HL-60/S4 treated with phorbol 12-myristate 13-acetate at 8.2 ng/mL for 4 days and 3 days (cell line): ENCODE measurements at regions not wholly inside any gene's neighbourhood (a gene's known extent, or its start where the extent isn't known, plus 50 kb on each side); places are given as distances from the start of the nearest gene placed in this dataset.

Experiments used
- in situ Hi-C: fragments of 300-500 bp; cut with MboI; formaldehyde crosslinking; loops from 2 replicates; pipeline ENCODE4 v1.15.0; 2022; ENCODE audit warnings: low sequenced_read_pairs

DNA sequence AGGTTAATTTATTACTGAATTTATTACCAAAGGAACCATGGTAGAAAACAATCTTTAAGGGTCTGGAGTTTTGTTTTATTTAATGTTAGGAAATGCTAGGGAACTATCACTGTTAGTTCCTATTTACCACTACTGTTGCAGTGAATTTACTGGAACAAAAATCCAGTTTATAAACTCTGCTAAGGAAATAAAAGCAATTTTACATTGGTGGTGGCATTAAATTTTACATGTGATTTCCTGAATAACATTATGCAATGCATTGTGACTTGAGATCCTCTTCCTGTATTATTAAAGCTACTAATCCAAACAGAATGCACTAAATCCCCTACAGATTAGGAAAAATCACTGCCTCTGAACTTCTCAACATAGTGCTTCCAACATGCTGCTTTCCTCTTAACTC, 599.5 kb upstream of the PTGER4 start:
- in situ Hi-C loops, result no loop called here

DNA sequence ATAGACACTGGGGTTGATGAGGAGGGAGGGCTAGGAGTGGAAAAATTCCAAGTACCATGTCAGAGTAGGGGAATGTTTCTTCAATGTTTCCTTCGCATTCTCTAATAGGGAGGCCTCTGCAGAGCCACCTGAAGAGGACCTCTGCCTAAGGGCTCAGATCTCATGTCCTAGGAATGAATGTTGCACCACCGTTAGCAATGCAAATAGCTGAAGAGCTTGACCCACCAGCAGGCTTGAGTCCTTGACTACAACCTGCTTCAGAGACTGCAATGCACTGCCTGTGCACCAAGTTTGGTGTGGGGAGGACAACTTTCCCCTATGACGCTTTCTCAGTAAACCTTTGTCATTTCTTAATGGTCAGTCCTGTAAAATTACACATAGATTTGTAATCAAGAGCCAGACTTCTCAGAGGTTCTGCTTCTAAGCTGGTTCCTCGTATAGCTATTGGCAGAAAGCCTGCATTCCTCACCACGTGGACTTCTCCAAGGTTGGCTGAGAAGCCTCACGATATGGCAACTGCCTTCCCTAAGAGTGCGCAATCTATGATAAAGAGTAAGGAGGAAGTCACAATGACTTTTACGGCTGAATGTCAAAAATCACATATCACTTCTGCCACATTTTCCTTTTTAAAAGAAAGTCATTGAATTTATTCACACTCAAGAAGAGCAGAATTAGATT, 600.7 kb upstream of the PTGER4 start:
- in situ Hi-C loops, result no loop called here

DNA sequence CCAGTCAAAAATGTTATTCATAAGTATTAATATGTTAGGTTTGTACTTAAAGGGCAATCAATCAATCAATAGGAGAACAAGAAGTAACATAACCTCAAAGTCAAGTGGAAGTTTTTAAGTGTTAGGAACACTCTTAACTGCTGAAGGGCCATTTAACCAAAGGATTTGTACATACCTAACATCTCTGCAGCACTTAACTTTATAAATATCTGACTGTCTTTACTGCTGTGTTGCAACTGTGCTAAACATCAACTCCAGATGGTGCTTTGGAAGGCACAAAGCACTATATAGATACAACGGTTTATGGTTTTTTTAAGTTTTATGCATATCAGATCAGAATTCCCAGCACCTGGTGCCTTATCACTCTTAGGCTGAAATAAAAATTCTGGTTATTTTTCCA, 604.9 kb upstream of the PTGER4 start:
- in situ Hi-C loops, result no loop called here

DNA sequence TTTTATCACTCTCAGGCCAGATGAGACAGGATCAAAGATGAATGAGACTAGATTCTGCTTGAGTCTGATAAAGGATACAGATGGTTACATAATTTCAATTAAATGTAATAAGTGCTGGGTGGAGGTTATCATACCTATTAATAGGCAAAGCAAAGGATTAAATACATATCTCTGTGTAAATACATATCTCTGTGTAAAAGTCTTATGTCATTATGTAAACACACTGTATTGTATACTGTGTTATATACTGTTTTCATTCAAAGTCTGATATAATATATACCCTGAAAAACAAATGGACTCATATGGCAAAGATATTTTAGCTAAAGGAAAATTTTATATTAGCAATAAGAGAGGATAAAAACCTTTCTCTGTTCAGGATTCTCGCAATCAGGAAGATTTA, 605.8 kb upstream of the PTGER4 start:
- in situ Hi-C loops, result no loop called here

DNA sequence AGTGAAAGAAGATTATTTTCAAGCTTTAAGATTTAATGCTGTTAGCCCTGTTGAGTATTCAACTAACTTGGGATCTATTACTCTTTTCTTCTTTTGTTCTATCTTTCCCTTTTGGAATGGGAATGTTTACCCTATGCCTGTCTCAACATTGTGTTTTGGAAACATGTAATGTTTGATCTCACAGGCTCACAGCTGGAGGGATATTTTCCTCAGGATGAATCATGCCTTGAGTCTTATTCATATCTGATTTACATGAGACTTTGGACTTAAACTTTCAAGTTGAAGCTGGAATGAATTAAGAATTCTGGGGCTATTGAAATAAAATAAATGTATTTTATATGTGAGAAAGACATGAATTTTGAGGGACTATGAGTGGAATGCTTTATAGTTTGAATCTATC, 607.8 kb upstream of the PTGER4 start:
- in situ Hi-C loops, result no loop called here

DNA sequence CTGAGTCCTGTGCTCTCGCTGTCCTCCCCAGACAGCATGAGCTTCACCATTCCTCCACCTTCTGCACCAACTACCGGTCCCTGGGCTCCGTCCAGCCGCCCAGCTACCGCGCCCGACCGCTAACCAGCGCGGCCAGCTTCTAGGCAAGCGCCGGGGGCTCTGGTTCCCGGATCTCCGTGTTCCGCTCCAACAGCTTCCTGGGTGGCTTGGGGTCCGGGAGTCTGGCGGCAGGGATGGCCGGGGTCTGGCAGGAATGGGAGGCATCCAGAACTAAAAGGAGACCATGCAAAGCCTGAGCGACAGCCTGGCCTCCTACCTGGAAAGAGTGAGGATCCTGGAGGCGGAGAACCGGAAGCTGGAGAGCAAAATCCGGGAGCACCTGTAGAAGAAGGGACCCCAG, 613.1 kb upstream of the PTGER4 start:
- in situ Hi-C loops, result no loop called here

DNA sequence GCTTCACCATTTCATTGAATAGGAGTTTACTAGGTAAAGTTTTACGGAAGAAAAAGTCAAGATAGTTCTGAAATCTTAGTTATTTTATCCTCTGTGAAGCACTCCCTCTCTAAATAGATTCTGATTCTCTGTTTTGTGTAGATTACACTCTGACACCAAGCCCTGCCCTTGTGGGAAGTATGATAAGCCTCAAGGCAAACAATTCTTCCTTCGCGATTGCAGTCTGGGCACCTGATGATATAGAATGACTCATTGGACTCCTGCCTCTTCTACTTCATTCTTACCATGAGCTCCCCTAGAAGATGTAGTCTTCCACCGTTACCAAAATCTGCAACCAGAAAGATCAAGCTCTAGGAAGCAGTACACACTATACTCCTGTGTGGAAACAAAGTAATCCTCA, 626.9 kb upstream of the PTGER4 start:
- in situ Hi-C loops, result no loop called here

DNA sequence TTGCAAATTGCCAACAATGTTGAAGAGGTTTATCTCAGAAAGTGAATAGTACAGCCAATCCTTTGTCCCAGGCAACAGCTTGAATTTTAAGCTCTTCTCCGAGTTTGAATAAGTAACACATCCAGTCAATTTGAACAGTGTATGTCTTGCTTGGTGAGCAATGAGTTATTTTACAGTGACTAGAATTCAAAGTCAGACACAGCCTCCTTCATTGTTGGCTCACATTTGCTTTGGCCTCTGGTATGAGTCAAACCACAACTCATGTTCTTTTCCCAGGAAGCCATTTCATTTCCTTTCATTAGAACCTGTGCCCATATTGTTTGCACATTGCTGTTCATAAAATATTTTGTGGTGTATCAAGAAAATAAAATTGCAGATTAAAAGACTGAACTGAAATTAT, 622.0 kb upstream of the DAB2 start:
- in situ Hi-C loops, result no loop called here

DNA sequence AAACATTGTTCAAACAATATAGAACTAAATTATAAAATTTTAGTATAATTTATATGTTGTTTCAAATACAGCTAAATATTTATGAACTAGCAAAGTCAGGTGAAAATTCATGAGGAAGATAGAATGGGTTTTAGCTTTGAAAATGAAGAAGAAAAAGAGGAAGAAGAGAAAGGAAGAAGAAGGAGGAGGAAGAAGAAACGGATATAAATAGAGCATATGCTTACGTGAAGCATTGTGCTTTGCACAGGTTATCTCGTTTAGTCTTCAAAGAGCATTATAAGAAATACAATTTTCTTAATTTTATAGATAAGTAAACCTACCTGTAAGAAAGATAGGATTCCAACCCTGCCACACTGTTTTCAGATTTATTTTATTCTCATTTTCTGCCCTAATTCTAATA, 620.6 kb upstream of the DAB2 start:
- in situ Hi-C loops, result no loop called here

DNA sequence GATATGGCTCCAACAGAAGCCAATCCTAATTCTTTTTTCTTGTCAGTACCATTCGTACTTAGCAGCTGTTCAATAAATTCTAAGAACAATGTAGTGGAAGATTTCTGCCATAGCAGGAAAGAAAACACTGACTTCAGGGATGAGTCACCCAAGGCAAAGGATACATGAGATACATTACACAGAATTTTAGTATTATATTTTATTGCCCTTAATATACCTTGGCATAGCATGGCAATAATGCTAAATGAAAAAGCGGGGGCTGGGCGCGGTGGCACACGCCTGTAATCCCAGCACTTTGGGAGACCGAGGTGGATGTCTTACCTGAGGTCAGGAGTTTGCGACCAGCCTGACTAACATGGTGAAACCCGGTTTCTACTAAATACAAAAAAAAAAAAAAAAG, 619.1 kb upstream of the DAB2 start:
- in situ Hi-C loops, result no loop called here

DNA sequence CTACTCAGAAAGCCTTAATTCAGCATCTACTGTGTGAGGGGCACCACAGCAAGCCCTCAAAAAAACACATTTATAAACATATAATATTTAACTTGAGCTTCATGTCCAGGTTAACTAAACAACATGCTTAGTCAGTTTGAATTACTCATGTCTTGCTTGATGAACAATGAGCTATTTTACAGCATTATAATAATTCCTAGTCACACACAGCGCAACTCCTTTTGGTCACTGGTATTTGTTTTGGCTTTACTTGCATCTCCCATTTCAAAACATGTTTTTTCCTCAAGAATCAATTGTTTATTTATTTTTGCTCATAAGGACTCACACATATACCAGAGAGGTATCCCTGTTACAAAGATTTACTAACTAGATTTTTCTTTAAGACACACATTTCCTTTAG, 616.7 kb upstream of the DAB2 start:
- in situ Hi-C loops, result no loop called here

DNA sequence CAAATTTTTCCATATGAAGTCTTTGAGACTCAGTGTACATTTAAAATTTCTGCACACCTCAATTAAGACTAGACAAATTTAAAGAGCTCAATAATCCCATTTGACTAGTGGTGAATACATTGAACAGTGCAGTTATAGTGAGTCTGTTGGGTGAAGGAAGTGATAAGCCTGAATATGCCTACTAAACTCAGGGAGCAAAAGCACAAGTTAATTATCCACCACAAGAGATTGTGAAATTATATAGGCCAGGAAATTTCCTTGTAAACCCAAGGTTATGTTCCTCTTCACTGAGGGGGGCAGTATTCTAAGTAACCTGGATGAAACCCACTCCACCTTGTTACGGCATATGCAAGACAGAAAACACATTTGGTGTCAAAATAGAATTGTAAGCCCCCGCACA, 612.9 kb upstream of the DAB2 start:
- in situ Hi-C loops, result no loop called here

DNA sequence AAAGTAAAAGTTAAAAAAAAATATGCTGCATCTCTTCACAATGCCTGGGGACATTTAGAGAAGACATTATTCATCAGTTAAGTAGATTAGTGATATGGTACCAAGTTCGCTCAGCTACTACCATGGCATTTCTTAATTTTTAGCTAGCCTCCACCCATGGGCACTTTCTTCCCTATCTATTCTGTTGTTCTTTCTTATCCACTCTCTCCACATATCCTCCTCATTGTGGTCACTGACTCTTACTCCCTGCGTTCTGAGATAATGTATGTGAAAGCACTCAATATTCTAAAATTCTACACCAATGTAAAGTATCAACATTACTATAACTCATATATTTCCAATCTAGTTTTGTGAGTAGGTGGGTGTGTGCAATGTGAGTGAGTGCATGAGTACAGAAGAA, 609.7 kb upstream of the DAB2 start:
- in situ Hi-C loops, result no loop called here

DNA sequence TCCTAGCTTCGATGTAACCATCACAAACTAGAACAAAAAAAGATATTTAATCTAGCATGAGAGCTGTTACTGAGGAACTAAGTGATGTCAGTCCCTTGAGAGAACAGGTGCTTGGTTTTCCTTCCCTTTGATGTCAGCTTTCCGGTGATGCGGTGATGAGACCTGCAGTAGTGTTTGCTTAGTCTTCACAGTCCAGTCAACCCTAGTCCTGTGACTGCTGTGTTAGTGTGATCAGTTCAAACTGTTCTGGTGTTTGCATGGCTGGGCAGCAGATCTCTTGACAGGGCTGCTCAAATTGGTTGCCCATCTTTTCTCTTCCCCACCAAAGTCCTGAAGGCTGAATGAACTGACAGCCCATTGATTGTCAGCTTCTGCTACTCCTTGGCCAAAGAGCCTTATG, 608.6 kb upstream of the DAB2 start:
- in situ Hi-C loops, result no loop called here

DNA sequence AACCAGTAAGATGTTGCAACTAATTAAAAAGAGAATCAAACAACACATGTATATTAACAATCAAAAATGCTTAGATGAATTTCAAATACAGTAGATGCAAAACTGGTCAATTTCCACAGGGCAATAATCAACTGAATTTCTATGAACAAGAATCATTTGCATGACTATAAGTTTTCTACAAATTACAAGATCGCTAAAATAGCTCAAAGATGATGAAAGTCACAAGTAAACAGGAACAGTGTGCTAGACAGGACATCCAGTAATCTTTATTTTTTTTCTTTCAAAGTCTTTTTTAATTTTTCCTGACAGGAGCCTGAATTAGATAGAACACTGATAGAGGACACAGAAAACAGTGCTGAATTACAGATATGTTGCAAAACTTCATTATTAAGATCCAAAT, 608.2 kb upstream of the DAB2 start:
- in situ Hi-C loops, result no loop called here

DNA sequence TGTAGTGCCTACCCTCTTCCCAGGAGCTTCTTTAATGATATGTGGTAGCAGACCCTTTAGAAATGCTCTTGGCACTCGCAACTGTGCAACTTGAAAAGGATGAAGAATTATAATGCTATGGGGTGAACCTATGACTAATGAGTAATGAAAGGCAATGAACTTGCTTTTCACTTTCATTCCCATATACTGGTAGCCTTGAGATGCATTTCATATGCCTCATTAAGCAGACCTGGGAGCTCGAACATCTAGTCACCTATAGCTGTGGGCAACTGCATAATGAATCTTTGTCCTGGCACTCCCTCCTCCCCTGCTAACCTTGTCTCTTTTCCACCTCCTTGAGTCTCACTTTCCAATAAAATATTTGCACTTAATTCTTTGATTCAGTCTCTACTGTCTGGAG, 605.9 kb upstream of the DAB2 start:
- in situ Hi-C loops, result no loop called here

DNA sequence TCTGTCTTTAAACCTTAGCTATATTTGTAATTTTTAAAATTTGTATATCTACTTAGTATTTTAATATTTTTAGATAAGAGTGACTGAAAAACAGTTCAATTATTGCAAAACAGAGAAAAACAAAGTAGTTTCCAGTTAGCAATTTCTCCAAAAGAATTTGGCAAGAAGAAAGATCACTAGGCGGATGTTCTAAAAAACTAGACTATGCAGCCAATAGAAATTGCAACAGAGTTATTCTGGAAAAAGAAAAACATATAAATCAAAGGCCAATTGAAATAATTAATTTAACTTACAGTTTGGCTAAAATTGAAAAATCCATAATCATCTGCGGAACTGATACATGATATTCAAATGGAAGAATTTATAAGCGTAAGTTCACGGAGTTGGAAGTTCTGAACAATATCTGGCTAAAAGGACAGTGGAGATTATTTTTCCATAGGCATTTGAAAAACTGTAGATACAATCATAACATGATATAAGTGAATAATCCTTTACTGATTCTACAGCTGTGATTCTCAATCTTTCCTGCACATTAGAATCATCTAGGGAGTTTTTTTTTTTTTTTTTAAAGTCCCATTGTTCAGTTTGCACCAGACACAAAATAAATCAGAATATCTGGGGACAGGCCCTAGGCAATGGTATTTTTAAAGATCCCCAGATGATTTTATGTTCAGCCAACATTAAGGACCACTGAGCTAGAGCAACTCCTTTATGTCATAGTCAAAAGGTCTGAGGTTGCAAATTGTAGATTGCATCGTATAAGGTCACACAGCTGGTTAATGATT, 605.1 kb upstream of the DAB2 start:
- in situ Hi-C loops, result no loop called here

DNA sequence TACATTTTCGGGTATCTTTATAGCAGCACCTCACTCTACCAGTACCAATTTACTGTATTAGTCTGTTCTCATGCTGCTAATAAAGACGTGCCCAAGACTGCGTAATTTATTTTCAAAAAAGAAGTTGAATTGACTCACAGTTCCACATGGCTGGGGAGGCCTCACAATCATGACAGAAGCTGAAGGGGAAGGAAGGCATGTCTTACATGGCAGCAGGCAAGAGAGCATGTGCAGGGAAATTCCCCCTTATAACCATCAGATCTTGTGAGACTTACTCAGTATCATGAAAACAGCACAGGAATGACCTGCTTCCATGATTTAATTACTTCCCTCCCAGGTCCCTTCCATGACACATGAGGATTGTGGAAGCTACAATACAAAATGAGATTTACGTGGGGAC, 602.6 kb upstream of the DAB2 start:
- in situ Hi-C loops, result no loop called here

DNA sequence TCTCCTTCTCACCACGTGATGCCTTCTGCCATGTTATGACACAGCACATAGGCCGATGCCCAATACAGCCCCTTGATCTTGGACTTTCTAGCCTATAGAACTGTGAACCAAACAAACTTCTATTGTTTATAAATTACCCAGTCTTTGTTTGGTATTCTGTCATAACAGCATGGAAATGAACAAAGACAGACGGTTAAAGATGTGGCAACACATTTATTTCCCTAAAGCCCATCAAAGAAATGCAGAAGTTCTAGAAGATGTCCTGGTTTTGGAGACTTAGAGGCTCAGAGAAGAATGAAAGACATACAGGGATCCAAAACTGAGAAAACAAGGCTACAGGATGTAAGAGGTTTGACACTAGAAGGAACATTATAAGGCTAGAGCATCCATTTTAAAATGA, 600.8 kb upstream of the DAB2 start:
- in situ Hi-C loops, result no loop called here

DNA sequence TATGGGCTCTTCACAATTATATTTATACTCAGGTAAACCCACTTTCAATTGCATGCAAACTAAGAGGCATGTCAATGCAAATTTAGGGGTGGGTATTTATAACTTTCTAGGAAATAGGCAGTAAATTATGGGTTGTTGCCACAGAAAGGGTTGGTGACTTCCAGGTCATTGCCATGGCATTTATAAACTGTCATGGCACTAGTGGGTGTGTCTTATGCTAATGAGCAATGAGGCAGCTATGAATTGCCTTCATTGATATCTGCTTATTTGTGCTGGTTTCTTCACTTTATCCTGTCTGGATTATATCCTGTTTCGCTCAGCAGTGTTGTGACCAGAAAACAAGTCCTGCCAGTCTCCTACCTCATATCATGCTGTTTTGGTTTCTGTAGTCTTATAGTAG, 597.3 kb upstream of the DAB2 start:
- in situ Hi-C loops, result no loop called here

DNA sequence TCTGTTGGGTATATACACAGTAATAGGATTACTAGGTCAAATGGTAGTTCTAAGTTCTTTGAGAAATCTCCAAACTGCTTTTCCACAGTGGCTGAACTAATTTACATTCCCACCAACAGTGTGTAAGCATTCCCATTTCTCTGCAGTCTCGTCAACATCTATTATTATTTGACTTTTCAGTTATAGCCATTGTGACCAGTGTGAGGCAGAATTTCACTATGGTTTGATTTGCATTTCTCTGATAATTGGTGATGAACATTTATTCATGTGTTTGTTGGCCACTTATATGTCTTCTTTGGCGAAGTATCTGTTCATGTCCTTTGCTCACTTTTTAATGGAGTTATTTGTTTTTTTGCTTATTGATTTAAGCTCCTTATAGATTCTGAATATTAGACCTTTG, 596.2 kb upstream of the DAB2 start:
- in situ Hi-C loops, result no loop called here

DNA sequence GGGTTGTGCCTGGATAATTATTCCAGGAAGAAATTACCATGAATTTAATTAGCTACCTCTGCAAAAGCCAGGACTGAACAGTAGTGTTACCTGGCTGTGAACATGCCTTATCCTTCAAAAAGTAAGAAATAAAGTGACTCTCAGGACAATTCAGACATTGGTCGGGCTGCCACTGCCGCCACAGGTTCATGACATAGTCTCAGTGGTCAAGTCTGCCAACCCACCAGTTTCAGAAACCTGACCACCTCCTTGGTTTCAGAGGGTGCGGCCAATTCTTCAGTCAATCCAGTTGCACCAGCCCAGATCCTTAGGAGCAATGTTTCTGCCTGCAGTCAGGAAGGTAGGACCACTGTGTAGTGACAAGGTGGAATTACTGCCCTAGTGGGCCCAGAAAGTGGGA, 593.1 kb upstream of the DAB2 start:
- in situ Hi-C loops, result no loop called here

DNA sequence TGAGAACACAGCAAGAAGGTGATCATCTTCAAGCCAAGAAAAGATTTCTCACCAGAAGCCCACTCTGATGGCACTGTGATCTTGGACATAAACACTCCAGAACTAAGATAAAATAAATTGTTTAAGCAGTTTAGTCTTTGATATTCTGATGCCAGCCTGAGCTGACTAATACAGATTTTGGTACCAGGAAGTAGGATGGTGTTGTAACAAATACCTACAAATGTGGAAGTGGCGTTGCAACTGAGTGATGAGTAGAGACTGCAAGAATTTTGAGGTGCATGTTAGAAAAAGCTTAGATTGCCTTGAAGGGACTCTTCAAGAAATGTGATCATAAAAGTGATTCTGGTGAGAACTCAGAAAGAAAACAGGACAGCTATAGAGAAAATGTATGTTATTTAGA, 592.4 kb upstream of the DAB2 start:
- in situ Hi-C loops, result no loop called here
